ENCODE measurements at regions not wholly inside any gene's neighbourhood (a gene's known extent, or its start where the extent isn't known, plus 50 kb on each side); places are given as distances from the start of the nearest gene placed in this dataset.

- TF ChIP-seq CTCF (conservative IDR thresholded peaks at IDR 0.05), result no peak
- TF ChIP-seq EZH2 (IDR thresholded peaks at IDR 0.05; ENCODE audit: low read depth), result no peak
Observed at GRCh38 chr7:25830215-25830614, 321.8 kb upstream of the NFE2L3 start.
